ENCODE measurements at regions not wholly inside any gene's neighbourhood (a gene's known extent, or its start where the extent isn't known, plus 50 kb on each side); places are given as distances from the start of the nearest gene placed in this dataset.

- DNase-seq (ENCODE audit: low read depth in 2 of 3, low spot score in 1 of 3) = no peak
These were observed 119.3 kb upstream of the RALGAPA2 start for GRCh38 chr20:20831794-20832193.

GRCh38 chr20:20829681-20830080 lies 117.2 kb upstream of the RALGAPA2 start:
- no peak for DNase-seq (ENCODE audit: low read depth in 2 of 3, low spot score in 1 of 3)

GRCh38 chr20:20827992-20828597 lies 115.7 kb upstream of the RALGAPA2 start:
- DNase-seq (ENCODE audit: low read depth in 2 of 3, low spot score in 1 of 3) = no peak

- peak; percentile 24 to 53 (median 35) for DNase-seq (ENCODE audit: low read depth in 2 of 3, low spot score in 1 of 3)
These were observed 112.6 kb upstream of the RALGAPA2 start for GRCh38 chr20:20824924-20825584.

- DNase-seq (ENCODE audit: low read depth in 2 of 3, low spot score in 1 of 3) = no peak
These were observed 111.0 kb upstream of the RALGAPA2 start for GRCh38 chr20:20823476-20823881.

- DNase-seq (ENCODE audit: low read depth in 2 of 3, low spot score in 1 of 3) = no peak
These were observed 109.2 kb upstream of the RALGAPA2 start for GRCh38 chr20:20821484-20822260.

GRCh38 chr20:20820785-20821483 lies 108.5 kb upstream of the RALGAPA2 start:
- no peak for DNase-seq (ENCODE audit: low read depth in 2 of 3, low spot score in 1 of 3)

- no peak for DNase-seq (ENCODE audit: low read depth in 2 of 3, low spot score in 1 of 3)
These were observed 107.7 kb upstream of the RALGAPA2 start for GRCh38 chr20:20820104-20820503.

- no peak for DNase-seq (ENCODE audit: low read depth in 2 of 3, low spot score in 1 of 3)
These were observed 104.7 kb upstream of the RALGAPA2 start for GRCh38 chr20:20816969-20817755.

GRCh38 chr20:20815711-20816455 lies 103.4 kb upstream of the RALGAPA2 start:
- no peak for DNase-seq (ENCODE audit: low read depth in 2 of 3, low spot score in 1 of 3)

- DNase-seq (ENCODE audit: low read depth in 2 of 3, low spot score in 1 of 3) = no peak
These were observed 102.2 kb upstream of the RALGAPA2 start for GRCh38 chr20:20814685-20815084.

- DNase-seq (ENCODE audit: low read depth in 2 of 3, low spot score in 1 of 3) = no peak
These were observed 99.7 kb upstream of the RALGAPA2 start for GRCh38 chr20:20812136-20812535.

- no peak for DNase-seq (ENCODE audit: low read depth in 2 of 3, low spot score in 1 of 3)
These were observed 95.6 kb upstream of the RALGAPA2 start for GRCh38 chr20:20808016-20808415.

- DNase-seq (ENCODE audit: low read depth in 2 of 3, low spot score in 1 of 3) = no peak
These were observed 94.0 kb upstream of the RALGAPA2 start for GRCh38 chr20:20806121-20807095.

- no peak for DNase-seq (ENCODE audit: low read depth in 2 of 3, low spot score in 1 of 3)
These were observed 90.6 kb upstream of the RALGAPA2 start for GRCh38 chr20:20803011-20803410.

GRCh38 chr20:20802328-20802727 lies 89.9 kb upstream of the RALGAPA2 start:
- no peak for DNase-seq (ENCODE audit: low read depth in 2 of 3, low spot score in 1 of 3)

- no peak for DNase-seq (ENCODE audit: low read depth in 2 of 3, low spot score in 1 of 3)
These were observed 87.4 kb upstream of the RALGAPA2 start for GRCh38 chr20:20799716-20800312.

- DNase-seq (ENCODE audit: low read depth in 2 of 3, low spot score in 1 of 3) = no peak
These were observed 85.3 kb upstream of the RALGAPA2 start for GRCh38 chr20:20797521-20798310.

Measured in stimulated activated CD4-positive, alpha-beta T cell treated with anti-CD3 and anti-CD28 coated beads, Interleukin-12 subunit alpha, Interleukin-12 subunit beta, amount 100 ng/mL, for 48 hours (primary cell).